Skeletal muscle cell (primary cell): ENCODE measurements at regions not wholly inside any gene's neighbourhood (a gene's known extent, or its start where the extent isn't known, plus 50 kb on each side); places are given as distances from the start of the nearest gene placed in this dataset.

Experiments used
- DNase-seq: peaks from one replicate; pipeline ENCODE4 v3.0.0-alpha.2; 2010; ENCODE audit warnings: low read depth
- H3K4me3 ChIP-seq: 2 replicates; pipeline ENCODE4 v1.5.1; 2011; ENCODE audit warnings: low read depth, mild to moderate bottlenecking, control low read depth, low read length, moderate library complexity

- DNase-seq, result peak; percentile 40
- no peak overlapping the region for H3K4me3 ChIP-seq
Measured at GRCh38 chr18:68083131-68083530, 566.6 kb upstream of the DSEL start.

- H3K4me3 ChIP-seq, result no peak overlapping the region
- DNase-seq, result no peak
Measured at GRCh38 chr18:68072744-68073143, 556.2 kb upstream of the DSEL start.

GRCh38 chr18:68060871-68061270, 544.4 kb upstream of the DSEL start:
- no peak overlapping the region for H3K4me3 ChIP-seq
- DNase-seq, result no peak

- no peak for DNase-seq
- no peak overlapping the region for H3K4me3 ChIP-seq
Measured at GRCh38 chr18:68056936-68057335, 540.4 kb upstream of the DSEL start.

GRCh38 chr18:68054669-68055068, 538.1 kb upstream of the DSEL start:
- no peak overlapping the region for H3K4me3 ChIP-seq
- no peak for DNase-seq

- no peak for DNase-seq
Measured at GRCh38 chr18:68053290-68053689, 536.8 kb upstream of the DSEL start.

GRCh38 chr18:68041327-68041726, 524.8 kb upstream of the DSEL start:
- DNase-seq, result peak; percentile 73
- H3K4me3 ChIP-seq, result no peak overlapping the region

More at GRCh38 chr18:68053290-68053689, 536.8 kb upstream of the DSEL start:
- H3K4me3 ChIP-seq, result no peak overlapping the region

GRCh38 chr18:68040198-68040597, 523.7 kb upstream of the DSEL start:
- no peak for DNase-seq
- H3K4me3 ChIP-seq, result no peak overlapping the region

- no peak overlapping the region for H3K4me3 ChIP-seq
- peak; percentile 31 for DNase-seq
Measured at GRCh38 chr18:68035774-68036522, 519.4 kb upstream of the DSEL start.

- DNase-seq, result peak; percentile 54
- H3K4me3 ChIP-seq, result no peak overlapping the region
Measured at GRCh38 chr18:68034296-68034695, 517.8 kb upstream of the DSEL start.

GRCh38 chr18:68033466-68033865, 516.9 kb upstream of the DSEL start:
- DNase-seq, result no peak

GRCh38 chr18:68024716-68025115, 508.2 kb upstream of the DSEL start:
- DNase-seq, result no peak
- no peak overlapping the region for H3K4me3 ChIP-seq

More at GRCh38 chr18:68033466-68033865, 516.9 kb upstream of the DSEL start:
- no peak overlapping the region for H3K4me3 ChIP-seq

GRCh38 chr18:68017385-68017784, 500.9 kb upstream of the DSEL start:
- no peak for DNase-seq
- no peak overlapping the region for H3K4me3 ChIP-seq

- H3K4me3 ChIP-seq, result no peak overlapping the region
- DNase-seq, result no peak
Measured at GRCh38 chr18:67997496-67997895, 481.0 kb upstream of the DSEL start.

GRCh38 chr18:67995769-67996168, 479.2 kb upstream of the DSEL start:
- no peak overlapping the region for H3K4me3 ChIP-seq
- DNase-seq, result no peak

GRCh38 chr18:67980241-67980640, 463.7 kb upstream of the DSEL start:
- H3K4me3 ChIP-seq, result no peak overlapping the region
- no peak for DNase-seq

- no peak for DNase-seq
- H3K4me3 ChIP-seq, result no peak overlapping the region
Measured at GRCh38 chr18:67977067-67977616, 460.6 kb upstream of the DSEL start.

GRCh38 chr18:67973916-67974315, 457.4 kb upstream of the DSEL start:
- no peak overlapping the region for H3K4me3 ChIP-seq
- no peak for DNase-seq

- no peak overlapping the region for H3K4me3 ChIP-seq
- DNase-seq, result no peak
Measured at GRCh38 chr18:67969458-67969857, 452.9 kb upstream of the DSEL start.

- H3K4me3 ChIP-seq, result no peak overlapping the region
- no peak for DNase-seq
Measured at GRCh38 chr18:67966224-67966623, 449.7 kb upstream of the DSEL start.

- H3K4me3 ChIP-seq, result no peak overlapping the region
- DNase-seq, result no peak
Measured at GRCh38 chr18:67964462-67964861, 447.9 kb upstream of the DSEL start.
